ENCODE measurements at regions not wholly inside any gene's neighbourhood (a gene's known extent, or its start where the extent isn't known, plus 50 kb on each side); places are given as distances from the start of the nearest gene placed in this dataset.

- no peak for DNase-seq
- intact Hi-C loops (cut with DNase I) = no loop called here
Measured at GRCh38 chr12:77644915-77645605, 185.6 kb upstream of the NAV3 start.

- intact Hi-C loops (cut with DNase I) = no loop called here
- no peak for DNase-seq
Measured at GRCh38 chr12:77642246-77642645, 188.4 kb upstream of the NAV3 start.

GRCh38 chr12:77640356-77640755, 190.3 kb upstream of the NAV3 start:
- intact Hi-C loops (cut with DNase I) = no loop called here
- no peak for DNase-seq

DNA sequence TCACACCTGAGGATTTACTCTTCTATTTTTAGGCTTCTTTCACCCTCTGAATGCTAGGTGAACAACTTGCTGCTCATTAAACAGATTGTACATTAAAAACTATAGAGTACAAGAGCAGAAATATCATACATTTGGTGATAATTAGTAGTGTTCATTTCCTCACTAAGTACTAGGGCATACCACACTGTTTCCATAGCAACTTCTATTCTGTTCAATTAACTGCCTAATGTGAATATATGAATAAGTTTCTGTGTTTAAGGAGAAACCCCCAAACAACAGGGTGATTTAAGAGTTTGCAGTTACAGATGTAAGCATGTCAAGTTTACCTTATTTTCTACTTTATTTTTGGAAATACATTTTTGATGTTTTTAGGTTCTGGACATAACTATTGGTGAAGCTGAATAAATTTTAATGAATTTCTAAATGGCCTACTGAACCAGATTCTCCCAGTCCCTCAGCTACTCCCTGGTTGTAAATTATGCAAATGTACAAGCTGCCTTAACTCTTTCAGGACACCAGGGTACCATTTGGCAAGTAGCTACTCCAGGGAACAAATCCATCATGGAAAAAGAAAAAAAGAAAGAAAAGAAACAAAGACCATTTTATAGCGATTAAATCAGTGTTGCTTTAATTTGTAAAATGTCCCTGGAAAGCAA, 199.8 kb upstream of the NAV3 start:
- intact Hi-C loops (cut with DNase I) = no loop called here

DNA sequence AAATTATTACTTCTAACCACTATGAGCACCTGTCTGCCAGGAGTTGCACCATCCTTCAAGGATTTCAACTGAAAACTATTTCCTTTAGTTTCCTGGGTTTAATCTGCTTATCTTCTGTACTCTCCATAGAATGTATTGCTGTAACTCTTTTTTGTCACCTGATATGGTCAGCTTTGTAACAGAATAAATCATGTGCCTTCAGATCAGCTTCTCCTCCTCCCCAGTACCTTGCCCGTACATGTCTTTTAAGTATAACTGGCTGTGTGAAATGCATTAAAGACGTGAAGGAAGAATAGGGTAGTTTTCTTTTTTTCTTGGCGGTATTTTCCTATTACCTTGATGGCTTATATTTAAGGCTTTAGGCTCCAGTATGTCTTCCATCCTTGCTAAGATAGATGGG, 200.3 kb upstream of the NAV3 start:
- no peak for DNase-seq
- intact Hi-C loops (cut with DNase I) = no loop called here

More for the DNA sequence above, 199.8 kb upstream of the NAV3 start:
- DNase-seq = no peak

- intact Hi-C loops (cut with DNase I) = no loop called here
- no peak for DNase-seq
Measured at GRCh38 chr12:77629141-77629540, 201.6 kb upstream of the NAV3 start.

DNA sequence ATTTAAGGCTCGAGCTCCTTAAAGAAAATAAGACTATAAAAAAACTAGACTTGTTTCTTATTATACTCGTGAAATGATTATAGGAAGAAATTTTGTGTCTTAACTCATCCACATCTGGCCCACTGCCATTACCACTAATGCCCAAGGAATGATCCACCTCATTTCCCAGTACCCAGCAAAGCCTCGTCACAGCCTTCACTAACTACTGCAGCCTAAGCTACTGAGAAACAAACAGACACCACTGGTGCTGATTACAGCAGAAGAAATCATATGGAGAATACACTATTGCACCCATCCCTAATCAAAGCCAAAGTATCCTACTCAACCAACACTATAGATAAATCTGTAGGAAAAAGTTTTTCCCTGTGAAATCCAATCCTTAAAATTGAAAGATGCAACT, 205.3 kb upstream of the NAV3 start:
- intact Hi-C loops (cut with DNase I) = no loop called here
- no peak for DNase-seq

- intact Hi-C loops (cut with DNase I) = no loop called here
- DNase-seq = no peak
Measured at GRCh38 chr12:77619425-77619824, 211.3 kb upstream of the NAV3 start.

DNA sequence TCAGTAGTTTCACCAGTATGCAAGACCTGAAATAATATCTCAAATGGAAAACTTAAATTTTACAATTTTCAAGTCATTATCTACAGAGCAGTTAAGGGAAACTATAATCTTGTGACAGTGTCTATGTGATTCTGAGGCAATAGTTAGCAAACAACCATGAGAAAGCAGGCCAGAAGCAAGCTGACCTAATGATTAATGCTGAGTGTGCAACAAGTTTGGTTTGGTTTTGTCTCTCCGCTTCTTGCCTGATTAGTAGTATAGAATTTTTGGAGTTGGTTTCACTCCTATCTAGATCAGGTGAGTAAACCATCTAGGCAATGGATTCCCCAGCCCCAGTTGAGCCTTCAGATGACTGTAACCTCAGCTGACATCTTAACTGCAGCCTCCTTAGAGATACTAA, 212.9 kb upstream of the NAV3 start:
- no peak for DNase-seq
- intact Hi-C loops (cut with DNase I) = no loop called here

DNA sequence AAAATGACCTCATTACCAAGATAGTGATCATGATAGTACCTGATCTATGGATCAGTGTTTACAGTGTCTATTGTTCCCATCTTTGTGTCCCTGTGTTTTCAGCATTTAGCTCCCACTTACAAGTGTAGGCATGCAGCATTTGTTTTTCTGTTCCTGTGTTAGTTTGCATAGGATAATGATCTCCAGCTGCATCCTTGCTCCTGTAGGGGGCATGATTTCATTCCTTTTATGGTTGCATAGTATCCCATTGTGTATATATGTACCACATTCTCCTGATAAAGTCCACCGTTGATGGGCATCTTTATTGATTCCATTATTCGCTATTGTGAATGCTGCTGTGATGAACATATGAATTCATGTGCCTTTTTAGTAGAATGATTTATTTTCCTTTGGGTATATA, 215.4 kb upstream of the NAV3 start:
- DNase-seq = no peak
- intact Hi-C loops (cut with DNase I) = no loop called here

GRCh38 chr12:77613411-77613810, 217.3 kb upstream of the NAV3 start:
- no peak for DNase-seq
- intact Hi-C loops (cut with DNase I) = no loop called here

GRCh38 chr12:77610446-77610845, 220.2 kb upstream of the NAV3 start:
- intact Hi-C loops (cut with DNase I) = no loop called here
- DNase-seq = peak in 1 of 42 donors; percentile 20

DNA sequence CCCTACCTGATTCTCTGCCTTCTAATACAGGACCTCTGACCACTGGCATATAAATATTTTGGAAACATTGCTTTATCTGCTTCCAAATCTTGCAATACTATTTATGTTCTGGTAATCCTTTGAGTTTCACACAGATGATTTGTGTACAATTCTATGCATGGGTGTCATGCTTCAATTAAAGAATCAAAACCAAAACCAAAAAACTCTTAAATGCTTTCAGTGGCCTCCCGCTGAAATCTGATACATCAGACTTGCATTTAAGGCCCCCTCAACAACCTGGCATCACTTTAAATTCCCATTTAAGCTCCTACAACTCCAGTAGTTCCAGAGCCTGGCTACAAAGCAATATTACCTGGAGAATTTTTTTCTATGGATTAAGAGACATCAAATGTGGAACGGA, 221.7 kb upstream of the NAV3 start:
- intact Hi-C loops (cut with DNase I) = no loop called here
- no peak for DNase-seq

DNA sequence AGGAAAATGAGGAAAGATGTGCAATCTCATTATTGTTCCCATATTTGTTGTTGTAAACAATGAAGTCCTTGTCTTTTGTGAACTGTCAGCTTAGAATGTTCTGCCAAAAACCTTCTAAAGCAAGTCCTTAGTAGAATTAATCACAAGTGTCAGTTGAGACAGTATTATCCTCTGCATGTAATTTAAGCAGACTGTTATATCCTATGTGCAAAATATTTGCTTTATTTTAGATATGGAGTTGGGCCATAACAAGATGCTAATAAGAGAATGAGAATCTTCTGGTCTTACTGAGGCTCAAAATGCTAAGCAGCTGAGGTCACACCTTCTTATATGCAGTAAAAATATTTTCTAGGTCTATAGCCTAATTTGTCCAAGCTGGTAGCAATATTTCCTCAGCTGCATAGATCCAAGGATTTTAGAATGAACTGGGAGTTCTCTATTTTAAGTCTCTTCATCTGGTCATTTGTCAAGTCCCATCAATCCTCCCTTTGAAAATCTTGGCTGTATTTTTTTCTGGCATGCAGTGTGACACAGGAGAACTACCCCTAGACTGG, 222.3 kb upstream of the NAV3 start:
- no peak for DNase-seq
- intact Hi-C loops (cut with DNase I) = no loop called here

DNA sequence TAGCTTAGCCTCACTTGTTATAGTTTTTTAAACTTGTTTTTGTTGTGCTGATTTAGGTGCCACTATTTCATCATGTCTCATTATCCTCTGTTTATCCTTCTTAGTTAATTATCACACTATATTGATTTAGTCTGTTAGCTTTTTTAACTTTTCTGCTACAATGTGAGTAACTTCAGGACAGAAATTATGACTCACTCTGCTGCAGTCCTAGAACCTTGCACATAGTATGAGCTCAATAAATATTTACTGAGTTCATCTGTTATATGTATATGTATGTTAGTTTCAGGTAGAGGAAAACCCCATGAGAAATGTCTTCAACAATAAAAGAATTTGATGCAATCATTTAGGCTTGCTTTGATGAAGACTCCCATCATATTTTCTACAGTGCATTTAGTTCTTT, 224.3 kb upstream of the NAV3 start:
- intact Hi-C loops (cut with DNase I) = no loop called here
- DNase-seq = no peak

DNA sequence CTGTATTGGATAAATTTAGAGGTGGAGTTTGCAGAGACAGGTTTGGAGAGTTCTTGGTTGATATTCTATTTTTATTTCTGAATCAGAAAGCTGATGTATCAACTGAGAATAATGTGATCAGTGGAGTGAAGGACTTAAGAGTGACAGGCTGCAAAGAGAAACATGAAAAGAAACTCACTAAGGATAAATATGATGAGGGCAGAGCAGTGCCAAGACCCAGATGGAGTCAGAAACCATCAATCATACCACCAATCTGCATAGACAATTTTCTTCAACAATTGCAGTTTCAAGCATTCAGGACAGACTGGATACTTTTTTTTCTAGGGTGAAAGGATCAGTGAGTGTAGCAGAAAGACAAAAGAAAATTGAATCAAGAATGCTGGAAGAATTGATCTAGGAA, 226.7 kb upstream of the NAV3 start:
- intact Hi-C loops (cut with DNase I) = no loop called here
- no peak for DNase-seq

DNA sequence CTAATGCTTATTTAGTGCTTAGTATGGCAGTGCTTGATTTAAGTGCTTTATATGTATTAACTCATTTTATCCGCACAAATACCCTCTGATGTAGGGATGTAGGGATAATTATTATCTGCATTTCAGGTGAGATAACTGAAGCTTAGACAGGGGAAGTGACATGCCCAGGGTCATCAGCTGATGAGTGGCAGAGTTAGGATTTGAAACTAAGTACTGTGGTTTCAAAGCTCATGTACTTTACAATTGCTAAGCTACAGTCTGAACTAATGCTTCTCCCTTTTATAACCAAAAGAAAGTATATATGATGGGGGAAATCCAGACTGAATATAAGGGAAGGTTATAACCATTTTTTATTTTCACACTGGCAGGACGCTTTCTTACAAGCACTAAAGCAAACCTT, 229.6 kb upstream of the NAV3 start:
- DNase-seq = no peak
- intact Hi-C loops (cut with DNase I) = no loop called here

GRCh38 chr12:77600468-77600843, 230.2 kb upstream of the NAV3 start:
- no peak for DNase-seq
- intact Hi-C loops (cut with DNase I) = no loop called here

DNA sequence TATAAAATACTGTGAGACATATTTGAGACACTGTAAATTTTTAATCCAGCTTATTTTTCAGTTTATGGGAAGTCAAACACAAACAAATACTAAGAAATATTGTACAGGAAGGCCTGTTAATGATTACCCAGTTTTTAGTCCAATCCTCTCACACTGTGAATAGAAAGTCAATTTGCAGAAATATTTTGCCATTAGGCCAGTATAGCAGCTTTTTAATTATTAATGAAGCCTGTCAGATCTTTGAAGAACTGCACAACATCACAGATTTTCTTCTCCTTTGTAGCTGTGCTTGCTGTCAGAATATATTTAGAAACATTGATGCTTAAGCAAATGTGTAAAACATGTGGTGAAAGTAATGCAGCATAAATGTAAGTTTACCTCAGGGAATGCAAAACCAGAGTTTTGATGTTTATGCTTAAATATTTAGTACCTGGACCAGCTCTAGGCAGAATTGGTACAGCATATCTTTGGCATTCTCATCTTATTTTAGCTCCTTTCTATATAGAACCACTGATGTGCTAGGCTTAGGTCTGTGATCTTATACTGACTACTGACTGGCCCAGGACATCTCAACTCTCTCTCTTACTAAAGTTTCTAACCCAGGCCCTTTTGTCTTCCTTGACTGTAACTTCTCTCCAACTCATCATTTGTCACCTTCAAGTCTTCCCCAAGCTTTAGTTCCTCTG, 230.8 kb upstream of the NAV3 start:
- DNase-seq = no peak
- intact Hi-C loops (cut with DNase I) = no loop called here

DNA sequence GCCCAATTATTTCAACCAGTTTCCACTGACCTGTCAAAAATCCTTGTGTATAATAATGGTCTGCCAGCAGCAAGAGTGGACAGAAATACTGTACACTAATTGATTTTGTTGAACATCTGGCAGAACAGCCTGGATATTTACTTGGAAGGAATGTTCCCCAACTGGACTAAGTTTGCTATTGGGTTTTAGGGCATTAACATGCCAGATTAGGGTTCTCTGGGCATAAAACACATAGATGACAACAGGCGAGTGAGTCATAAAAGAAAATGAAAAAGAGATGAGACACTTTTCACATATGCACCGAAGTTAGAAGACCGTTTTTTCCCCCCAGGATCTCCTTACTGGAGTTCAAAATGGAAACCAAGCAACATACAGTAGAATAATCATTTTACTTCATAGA, 236.3 kb upstream of the NAV3 start:
- intact Hi-C loops (cut with DNase I) = no loop called here
- no peak for DNase-seq

DNA sequence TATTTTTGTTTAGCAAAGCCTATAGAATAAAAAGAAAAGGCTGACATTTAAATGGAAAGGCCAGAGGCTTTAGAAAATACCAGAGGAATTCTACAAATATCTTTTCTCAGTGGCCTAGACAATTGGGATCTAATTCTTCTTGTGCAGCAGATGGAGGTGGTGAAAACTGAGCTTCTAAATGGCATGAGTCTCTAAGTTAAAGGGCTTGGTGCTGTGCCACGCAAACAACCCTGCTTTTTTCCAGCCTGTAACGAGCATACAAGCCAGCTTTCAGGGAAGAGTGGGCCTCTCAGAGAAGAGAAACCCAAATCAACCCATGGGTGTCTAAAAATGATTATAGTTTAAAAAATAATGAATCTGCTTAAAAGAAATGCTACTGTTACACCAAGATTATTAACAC, 237.9 kb upstream of the NAV3 start:
- DNase-seq = no peak
- intact Hi-C loops (cut with DNase I) = no loop called here

Data from head of caudate nucleus (tissue), 42 donors.